GM23248 (cell line): ENCODE measurements at regions not wholly inside any gene's neighbourhood (a gene's known extent, or its start where the extent isn't known, plus 50 kb on each side); places are given as distances from the start of the nearest gene placed in this dataset.

Experiments
- DNase-seq: peaks from one replicate; pipeline ENCODE4 v3.0.0-alpha.2; 2015
- H2AFZ ChIP-seq: fragments of 200-600 bp; sonication (generic); 2 replicates; pipeline ENCODE4 v1.6.1; 2016; ENCODE audit warnings: antibody characterized with exemption
- H3F3A ChIP-seq: fragments of 200-600 bp; sonication (generic); 2 replicates; pipeline ENCODE4 v1.6.1; 2016; ENCODE audit warnings: mild to moderate bottlenecking, antibody characterized with exemption, mixed run types; ENCODE audit not compliant: insufficient read depth
- H3K27ac ChIP-seq: fragments of 200-600 bp; sonication (generic); 2 replicates; pipeline ENCODE4 v1.5.1; 2016; ENCODE audit warnings: mild to moderate bottlenecking
- H3K27me3 ChIP-seq: fragments of 200-600 bp; sonication (generic); replicated peaks from 2 replicates; pipeline ENCODE4 v1.6.1; 2016; ENCODE audit warnings: mild to moderate bottlenecking; ENCODE audit not compliant: insufficient read depth
- H3K36me3 ChIP-seq: fragments of 200-600 bp; sonication (generic); 2 replicates; pipeline ENCODE4 v1.6.1; 2016; ENCODE audit warnings: low read depth, mild to moderate bottlenecking
- H3K4me1 ChIP-seq: fragments of 200-600 bp; sonication (generic); 2 replicates; pipeline ENCODE4 v1.6.1; 2016; ENCODE audit warnings: mild to moderate bottlenecking; ENCODE audit not compliant: insufficient read depth
- H3K4me2 ChIP-seq: fragments of 200-600 bp; sonication (generic); one replicate; pipeline ENCODE4 v1.6.1; 2016; ENCODE audit warnings: mild to moderate bottlenecking; ENCODE audit not compliant: unreplicated experiment
- H3K4me3 ChIP-seq: fragments of 200-600 bp; sonication (generic); 2 replicates; pipeline ENCODE4 v1.5.1; 2016; ENCODE audit warnings: mild to moderate bottlenecking
- H3K79me2 ChIP-seq: fragments of 200-600 bp; sonication (generic); 2 replicates; pipeline ENCODE4 v1.6.1; 2016; ENCODE audit warnings: mild to moderate bottlenecking; ENCODE audit not compliant: insufficient read depth
- H3K9ac ChIP-seq: fragments of 200-600 bp; sonication (generic); 2 replicates; pipeline ENCODE4 v1.6.1; 2016; ENCODE audit warnings: mild to moderate bottlenecking
- H3K9me2 ChIP-seq: fragments of 200-600 bp; sonication (generic); 2 replicates; pipeline ENCODE4 v1.6.1; 2016; ENCODE audit warnings: mixed run types, mild to moderate bottlenecking, moderate library complexity; ENCODE audit not compliant: insufficient read depth
- H3K9me3 ChIP-seq: fragments of 200-600 bp; sonication (generic); one replicate; pipeline ENCODE4 v1.6.1; 2017; ENCODE audit warnings: low read depth
- H4K20me1 ChIP-seq: fragments of 200-600 bp; sonication (generic); 2 replicates; pipeline ENCODE4 v1.6.0; 2016; ENCODE audit not compliant: insufficient read depth
- EZH2 ChIP-seq: fragments of 200-600 bp; sonication (generic); IDR thresholded peaks from 2 replicates; pipeline ENCODE4 v1.6.1; 2018; ENCODE audit warnings: antibody characterized with exemption, mild to moderate bottlenecking; ENCODE audit not compliant: insufficient read depth, poor library complexity, severe bottlenecking
- EZH2phosphoT487 ChIP-seq: fragments of 200-600 bp; sonication (generic); IDR thresholded peaks from 2 replicates; pipeline ENCODE4 v1.6.1; 2018; ENCODE audit warnings: antibody characterized with exemption, moderate library complexity, mild to moderate bottlenecking, low read depth; ENCODE audit not compliant: insufficient read depth
- WGBS, 2 experiments: methylation state at CpG; one replicate each; pipeline ENCODE4 v1.1.6; 2015 to 2017; ENCODE audit warnings: low lambda C conversion rate in 2 of 2, low coverage in 1 of 2; ENCODE audit errors: missing lambda C conversion rate in 2 of 2; 5-methylcytosine and 5-hydroxymethylcytosine counted together
- in situ Hi-C: fragments of 300-500 bp; cut with MboI; formaldehyde crosslinking; loops from 2 replicates; pipeline ENCODE4 v1.15.0; 2020

DNA sequence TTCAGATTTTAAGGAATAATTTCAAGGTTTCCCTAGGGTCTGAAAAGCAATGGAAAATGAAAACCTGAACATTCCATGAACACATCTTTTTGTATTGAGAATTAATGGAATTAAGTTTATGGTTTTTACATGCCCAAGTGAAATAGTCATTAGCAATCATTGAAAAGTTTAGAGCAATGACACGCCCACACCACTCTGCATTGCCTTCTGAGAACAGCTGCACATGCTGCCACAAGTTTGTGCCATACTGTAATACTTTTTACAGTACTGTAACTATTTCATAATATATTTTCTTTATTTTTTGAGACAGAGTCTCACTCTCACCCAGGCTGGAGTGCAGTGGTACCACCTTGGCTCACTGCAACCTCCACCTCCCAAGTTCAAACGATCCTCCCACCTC lies 345.2 kb upstream of the PMFBP1 start:
- Histone ChIP-seq H3K27ac (no peak overlapping the region), H3K9me3 (no peaks in the 10 kb centered on the region), H3K9ac (no peak overlapping the region), H4K20me1 (no peaks in the 10 kb centered on the region), H3K27me3 (no peaks in the 10 kb centered on the region), H3K4me2 (no peak overlapping the region), H2AFZ (no peak overlapping the region), H3K4me3 (no peak overlapping the region), H3K9me2 (no peaks in the 10 kb centered on the region), H3F3A (no peaks in the 10 kb centered on the region), H3K79me2 (no peaks in the 10 kb centered on the region), H3K4me1 (no peaks in the 10 kb centered on the region), H3K36me3 (no peaks in the 10 kb centered on the region)
- no peak for TF ChIP-seq EZH2
- TF ChIP-seq EZH2phosphoT487: no peak
- in situ Hi-C loops: no loop called here
- DNase-seq: no peak
- 93 to 94% methylated on average over 2 of the region's 2 CpGs for WGBS, 2 experiments

DNA sequence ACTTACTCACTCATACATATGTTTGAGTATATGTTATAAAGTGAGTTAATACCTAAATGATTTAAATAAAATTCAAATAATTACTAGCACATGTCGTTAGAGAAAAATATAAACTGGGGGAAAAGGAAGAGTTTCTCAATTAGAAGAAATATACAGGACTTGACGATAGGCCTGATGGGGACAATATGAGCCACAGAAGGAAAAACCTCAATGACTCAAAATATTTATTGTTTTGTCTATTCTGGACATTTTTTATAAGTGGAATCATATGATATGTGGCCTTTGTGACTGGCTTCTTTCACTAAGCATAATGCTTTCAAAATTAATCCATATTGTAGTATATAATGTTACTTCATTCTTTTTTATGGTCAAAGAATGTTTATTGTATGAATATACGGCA lies 339.2 kb upstream of the PMFBP1 start:
- H3K79me2 ChIP-seq: no peaks in the 10 kb centered on the region
- no peak overlapping the region for H2AFZ ChIP-seq
- no peak for DNase-seq
- no peaks in the 10 kb centered on the region for H3K36me3 ChIP-seq
- no peak overlapping the region for H3K4me3 ChIP-seq
- 66 to 71% methylated on average over 3 of the region's 3 CpGs for WGBS, 2 experiments
- no peaks in the 10 kb centered on the region for H4K20me1 ChIP-seq
- H3K4me1 ChIP-seq: no peaks in the 10 kb centered on the region
- no peaks in the 10 kb centered on the region for H3K9me3 ChIP-seq
- no peaks in the 10 kb centered on the region for H3K9me2 ChIP-seq
- no peaks in the 10 kb centered on the region for H3K27me3 ChIP-seq
- H3K9ac ChIP-seq: no peak overlapping the region
- no peak overlapping the region for H3K27ac ChIP-seq
- peaks cover 7% of the 10 kb centered on the region; the same call in 1 of the 2 replicates for H3F3A ChIP-seq
- no peak overlapping the region for H3K4me2 ChIP-seq
- TF ChIP-seq EZH2phosphoT487: no peak
- no peak for TF ChIP-seq EZH2
- in situ Hi-C loops: no loop called here

DNA sequence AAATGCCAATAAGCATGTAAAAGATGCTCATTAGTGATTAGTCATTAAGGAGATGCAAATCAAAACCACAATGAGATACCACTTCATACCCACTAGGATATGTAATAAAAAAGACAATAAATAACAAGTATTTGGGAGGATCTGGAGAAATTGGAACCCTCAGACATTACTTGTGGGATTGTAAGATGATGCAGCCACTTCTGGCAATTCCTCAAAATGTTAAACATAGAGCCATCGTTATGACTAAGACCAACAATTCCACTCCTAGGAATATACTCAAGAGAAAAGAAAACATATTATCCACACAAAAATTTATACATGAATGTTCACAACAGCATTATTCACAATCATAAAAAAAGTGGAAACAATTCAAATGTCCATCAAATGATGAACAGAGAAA lies 336.2 kb upstream of the PMFBP1 start:
- peak; percentile 18 for DNase-seq
- no peaks in the 10 kb centered on the region for H4K20me1 ChIP-seq
- no peaks in the 10 kb centered on the region for H3K9me3 ChIP-seq
- H3K27me3 ChIP-seq: no peaks in the 10 kb centered on the region
- no peak overlapping the region for H3K27ac ChIP-seq
- no peak overlapping the region for H2AFZ ChIP-seq
- H3K4me1 ChIP-seq: no peaks in the 10 kb centered on the region
- TF ChIP-seq EZH2phosphoT487 (no peak), EZH2 (no peak)
- peaks cover 7% of the 10 kb centered on the region; the same call in 1 of the 2 replicates for H3F3A ChIP-seq
- H3K4me3 ChIP-seq: no peak overlapping the region
- 91 to 97% methylated on average over 1 of the region's 1 CpG for WGBS, 2 experiments
- H3K9me2 ChIP-seq: no peaks in the 10 kb centered on the region
- in situ Hi-C loops: no loop called here
- H3K79me2 ChIP-seq: no peaks in the 10 kb centered on the region
- H3K9ac ChIP-seq: no peak overlapping the region
- H3K36me3 ChIP-seq: no peaks in the 10 kb centered on the region
- no peak overlapping the region for H3K4me2 ChIP-seq

DNA sequence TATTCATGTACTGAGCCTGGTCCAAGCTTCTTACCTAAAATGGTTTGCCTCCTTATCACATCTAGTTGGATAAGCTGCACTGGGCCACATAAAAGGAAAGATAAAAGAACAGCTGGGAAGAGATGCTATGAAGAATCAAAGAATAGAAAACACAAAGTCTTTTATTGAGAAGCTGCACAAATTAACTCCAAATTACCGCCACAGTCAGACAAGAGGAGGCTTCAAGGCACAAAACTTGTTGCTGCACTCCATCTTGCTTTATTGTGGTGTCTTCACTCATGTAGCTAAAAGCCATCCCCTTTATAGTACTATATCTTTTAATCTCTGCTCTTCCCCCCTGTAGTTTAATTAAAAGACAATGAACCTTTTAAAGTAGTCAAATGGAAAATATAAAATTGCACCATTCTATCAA lies 330.6 kb upstream of the PMFBP1 start:
- Histone ChIP-seq H3K9me2 (no peaks in the 10 kb centered on the region), H4K20me1 (no peaks in the 10 kb centered on the region), H3K4me1 (no peaks in the 10 kb centered on the region), H3K79me2 (no peaks in the 10 kb centered on the region), H3K4me2 (no peak overlapping the region), H3K4me3 (no peak overlapping the region), H3F3A (no peaks in the 10 kb centered on the region), H3K27me3 (no peaks in the 10 kb centered on the region), H3K36me3 (no peaks in the 10 kb centered on the region), H3K9me3 (no peaks in the 10 kb centered on the region), H3K27ac (no peak overlapping the region), H3K9ac (no peak overlapping the region), H2AFZ (no peak overlapping the region)
- no peak for DNase-seq
- in situ Hi-C loops: no loop called here
- TF ChIP-seq EZH2 (no peak), EZH2phosphoT487 (no peak)
- 89 to 95% methylated on average over 1 of the region's 1 CpG for WGBS, 2 experiments
